ENCODE measurements at regions not wholly inside any gene's neighbourhood (a gene's known extent, or its start where the extent isn't known, plus 50 kb on each side); places are given as distances from the start of the nearest gene placed in this dataset.

- no peak for TF ChIP-seq ESRRA (IDR thresholded peaks at IDR 0.05; ENCODE audit: borderline replicate concordance, low read depth)
- TF ChIP-seq ZNF165 (CRISPR knock-in tag; IDR thresholded peaks at IDR 0.05; ENCODE audit: borderline replicate concordance): no peak
- TF ChIP-seq NCOA6 (IDR thresholded peaks at IDR 0.05): no peak
- no peak for TF ChIP-seq KLF10 (CRISPR knock-in tag; IDR thresholded peaks at IDR 0.05)
- TF ChIP-seq ZNF766 (CRISPR knock-in tag; conservative IDR thresholded peaks at IDR 0.05): no peak
- TF ChIP-seq, protein P1, sequence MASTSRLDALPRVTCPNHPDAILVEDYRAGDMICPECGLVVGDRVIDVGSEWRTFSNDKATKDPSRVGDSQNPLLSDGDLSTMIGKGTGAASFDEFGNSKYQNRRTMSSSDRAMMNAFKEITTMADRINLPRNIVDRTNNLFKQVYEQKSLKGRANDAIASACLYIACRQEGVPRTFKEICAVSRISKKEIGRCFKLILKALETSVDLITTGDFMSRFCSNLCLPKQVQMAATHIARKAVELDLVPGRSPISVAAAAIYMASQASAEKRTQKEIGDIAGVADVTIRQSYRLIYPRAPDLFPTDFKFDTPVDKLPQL (IDR thresholded peaks at IDR 0.05; ENCODE audit: extremely low read depth, insufficient read length): no peak
- TF ChIP-seq SIN3A (IDR thresholded peaks at IDR 0.05; ENCODE audit: borderline replicate concordance in 2 of 2, control insufficient read depth in 1 of 2, low read depth in 2 of 2, low read length in 2 of 2): no peak
- TF ChIP-seq GATAD2A (IDR thresholded peaks at IDR 0.05): no peak
- TF ChIP-seq, protein P2, sequence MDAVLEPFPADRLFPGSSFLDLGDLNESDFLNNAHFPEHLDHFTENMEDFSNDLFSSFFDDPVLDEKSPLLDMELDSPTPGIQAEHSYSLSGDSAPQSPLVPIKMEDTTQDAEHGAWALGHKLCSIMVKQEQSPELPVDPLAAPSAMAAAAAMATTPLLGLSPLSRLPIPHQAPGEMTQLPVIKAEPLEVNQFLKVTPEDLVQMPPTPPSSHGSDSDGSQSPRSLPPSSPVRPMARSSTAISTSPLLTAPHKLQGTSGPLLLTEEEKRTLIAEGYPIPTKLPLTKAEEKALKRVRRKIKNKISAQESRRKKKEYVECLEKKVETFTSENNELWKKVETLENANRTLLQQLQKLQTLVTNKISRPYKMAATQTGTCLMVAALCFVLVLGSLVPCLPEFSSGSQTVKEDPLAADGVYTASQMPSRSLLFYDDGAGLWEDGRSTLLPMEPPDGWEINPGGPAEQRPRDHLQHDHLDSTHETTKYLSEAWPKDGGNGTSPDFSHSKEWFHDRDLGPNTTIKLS (IDR thresholded peaks at IDR 0.05; ENCODE audit: borderline replicate concordance, low read depth): no peak
- no peak for TF ChIP-seq SNAPC5 (CRISPR knock-in tag; IDR thresholded peaks at IDR 0.05)
- TF ChIP-seq RNF2 (IDR thresholded peaks at IDR 0.05): no peak
- no peak for TF ChIP-seq SMAD2 (IDR thresholded peaks at IDR 0.05; ENCODE audit: low read depth, low read length)
- no peak for TF ChIP-seq TARDBP (IDR thresholded peaks at IDR 0.05)
- TF ChIP-seq EP300 (IDR thresholded peaks at IDR 0.05; ENCODE audit: low read length): peak; percentile 98
- TF ChIP-seq HMG20A (CRISPR knock-in tag; conservative IDR thresholded peaks at IDR 0.05): no peak
- TF ChIP-seq L3MBTL2 (IDR thresholded peaks at IDR 0.05): peak; percentile 33; the same call in 1 of the 2 replicates
- TF ChIP-seq BACH1 (tag; IDR thresholded peaks at IDR 0.05): no peak
- TF ChIP-seq, protein P3, sequence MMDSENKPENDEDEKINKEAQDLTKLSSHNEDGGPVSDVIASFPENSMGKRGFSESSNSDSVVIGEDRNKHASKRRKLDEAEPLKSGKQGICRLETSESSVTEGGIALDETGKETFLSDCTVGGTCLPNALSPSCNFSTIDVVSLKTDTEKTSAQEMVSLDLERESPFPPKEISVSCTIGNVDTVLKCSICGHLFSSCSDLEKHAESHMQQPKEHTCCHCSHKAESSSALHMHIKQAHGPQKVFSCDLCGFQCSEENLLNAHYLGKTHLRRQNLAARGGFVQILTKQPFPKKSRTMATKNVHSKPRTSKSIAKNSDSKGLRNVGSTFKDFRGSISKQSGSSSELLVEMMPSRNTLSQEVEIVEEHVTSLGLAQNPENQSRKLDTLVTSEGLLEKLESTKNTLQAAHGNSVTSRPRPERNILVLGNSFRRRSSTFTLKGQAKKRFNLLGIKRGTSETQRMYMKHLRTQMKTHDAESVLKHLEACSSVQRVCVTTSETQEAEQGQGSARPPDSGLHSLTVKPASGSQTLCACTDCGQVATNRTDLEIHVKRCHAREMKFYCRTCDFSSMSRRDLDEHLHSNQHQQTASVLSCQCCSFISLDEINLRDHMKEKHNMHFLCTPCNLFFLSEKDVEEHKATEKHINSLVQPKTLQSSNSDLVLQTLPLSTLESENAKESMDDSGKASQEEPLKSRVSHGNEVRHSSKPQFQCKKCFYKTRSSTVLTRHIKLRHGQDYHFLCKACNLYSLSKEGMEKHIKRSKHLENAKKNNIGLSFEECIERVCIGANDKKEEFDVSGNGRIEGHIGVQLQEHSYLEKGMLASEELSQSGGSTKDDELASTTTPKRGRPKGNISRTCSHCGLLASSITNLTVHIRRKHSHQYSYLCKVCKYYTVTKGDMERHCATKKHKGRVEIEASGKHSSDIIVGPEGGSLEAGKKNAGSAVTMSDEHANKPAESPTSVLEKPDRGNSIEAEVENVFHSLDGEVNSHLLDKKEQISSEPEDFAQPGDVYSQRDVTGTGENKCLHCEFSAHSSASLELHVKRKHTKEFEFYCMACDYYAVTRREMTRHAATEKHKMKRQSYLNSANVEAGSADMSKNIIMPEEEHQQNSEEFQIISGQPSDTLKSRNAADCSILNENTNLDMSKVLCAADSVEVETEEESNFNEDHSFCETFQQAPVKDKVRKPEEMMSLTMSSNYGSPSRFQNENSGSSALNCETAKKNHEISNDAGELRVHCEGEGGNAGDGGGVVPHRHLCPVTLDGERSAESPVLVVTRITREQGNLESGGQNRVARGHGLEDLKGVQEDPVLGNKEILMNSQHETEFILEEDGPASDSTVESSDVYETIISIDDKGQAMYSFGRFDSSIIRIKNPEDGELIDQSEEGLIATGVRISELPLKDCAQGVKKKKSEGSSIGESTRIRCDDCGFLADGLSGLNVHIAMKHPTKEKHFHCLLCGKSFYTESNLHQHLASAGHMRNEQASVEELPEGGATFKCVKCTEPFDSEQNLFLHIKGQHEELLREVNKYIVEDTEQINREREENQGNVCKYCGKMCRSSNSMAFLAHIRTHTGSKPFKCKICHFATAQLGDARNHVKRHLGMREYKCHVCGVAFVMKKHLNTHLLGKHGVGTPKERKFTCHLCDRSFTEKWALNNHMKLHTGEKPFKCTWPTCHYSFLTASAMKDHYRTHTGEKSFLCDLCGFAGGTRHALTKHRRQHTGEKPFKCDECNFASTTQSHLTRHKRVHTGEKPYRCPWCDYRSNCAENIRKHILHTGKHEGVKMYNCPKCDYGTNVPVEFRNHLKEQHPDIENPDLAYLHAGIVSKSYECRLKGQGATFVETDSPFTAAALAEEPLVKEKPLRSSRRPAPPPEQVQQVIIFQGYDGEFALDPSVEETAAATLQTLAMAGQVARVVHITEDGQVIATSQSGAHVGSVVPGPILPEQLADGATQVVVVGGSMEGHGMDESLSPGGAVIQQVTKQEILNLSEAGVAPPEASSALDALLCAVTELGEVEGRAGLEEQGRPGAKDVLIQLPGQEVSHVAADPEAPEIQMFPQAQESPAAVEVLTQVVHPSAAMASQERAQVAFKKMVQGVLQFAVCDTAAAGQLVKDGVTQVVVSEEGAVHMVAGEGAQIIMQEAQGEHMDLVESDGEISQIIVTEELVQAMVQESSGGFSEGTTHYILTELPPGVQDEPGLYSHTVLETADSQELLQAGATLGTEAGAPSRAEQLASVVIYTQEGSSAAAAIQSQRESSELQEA (IDR thresholded peaks at IDR 0.05; ENCODE audit: low read depth): no peak
- no peak for TF ChIP-seq SMARCA5 (IDR thresholded peaks at IDR 0.05)
- no peak for TF ChIP-seq KAT2B (IDR thresholded peaks at IDR 0.05; ENCODE audit: low read depth, low read length)
- TF ChIP-seq CHCHD3 (CRISPR knock-in tag; IDR thresholded peaks at IDR 0.05): no peak
- TF ChIP-seq FOXP1 (CRISPR knock-in tag; IDR thresholded peaks at IDR 0.05): no peak
These were observed 130.6 kb upstream of the EPB41L4A start (continued) for GRCh38 chr5:112549605-112550166.
